GM18867 (cell line): ENCODE measurements at regions not wholly inside any gene's neighbourhood (a gene's known extent, or its start where the extent isn't known, plus 50 kb on each side); places are given as distances from the start of the nearest gene placed in this dataset.

ENCODE experiments used
- ATAC-seq: cut with Tn5 transposase; IDR thresholded peaks from one replicate; pipeline ENCODE4 v1.9.1; 2021; ENCODE audit warnings: mild to moderate bottlenecking, moderate library complexity; ENCODE audit not compliant: unreplicated experiment

GRCh38 chr21:16590641-16591292, 861.0 kb downstream of the USP25 start:
- no peak for ATAC-seq

DNA sequence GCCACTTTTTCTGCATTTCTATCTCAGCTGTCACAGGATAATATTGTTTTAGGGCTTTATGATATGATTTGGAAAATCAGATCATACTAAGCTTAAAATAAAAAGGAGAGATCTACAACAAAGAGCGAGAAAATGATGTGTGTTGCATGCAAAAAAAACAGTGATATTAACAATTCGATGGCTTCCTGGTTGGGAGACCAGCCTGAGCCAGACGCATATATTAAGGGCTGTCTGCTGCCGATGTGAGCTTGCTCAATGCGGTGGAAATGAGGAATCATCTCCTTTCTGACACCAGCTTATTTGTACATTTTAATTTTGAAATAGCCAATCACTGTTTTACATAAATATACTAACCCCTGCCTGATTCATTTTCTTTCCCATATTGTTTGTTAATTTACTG, 862.6 kb downstream of the USP25 start:
- ATAC-seq = no peak

- ATAC-seq = no peak
Measured at GRCh38 chr21:16594191-16594590, 864.4 kb downstream of the USP25 start.

DNA sequence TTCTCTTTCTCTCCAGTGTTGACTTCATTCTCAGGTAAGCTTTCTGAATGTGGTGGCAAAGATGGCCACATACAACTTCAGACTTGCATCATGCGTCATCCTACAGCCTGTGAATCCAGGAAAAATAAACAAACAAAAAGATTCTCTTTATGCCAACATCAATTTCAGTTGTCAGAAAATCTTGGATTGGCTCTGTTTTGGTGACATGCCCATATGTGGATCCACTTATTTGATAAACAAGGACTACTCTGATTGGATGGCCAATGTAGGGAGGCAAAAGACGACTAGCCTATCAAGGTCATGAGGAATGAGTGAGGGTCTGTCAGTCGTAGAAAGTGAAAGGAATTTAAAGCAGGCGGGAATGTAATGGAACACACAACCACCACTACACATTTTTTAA, 866.6 kb downstream of the USP25 start:
- no peak for ATAC-seq

DNA sequence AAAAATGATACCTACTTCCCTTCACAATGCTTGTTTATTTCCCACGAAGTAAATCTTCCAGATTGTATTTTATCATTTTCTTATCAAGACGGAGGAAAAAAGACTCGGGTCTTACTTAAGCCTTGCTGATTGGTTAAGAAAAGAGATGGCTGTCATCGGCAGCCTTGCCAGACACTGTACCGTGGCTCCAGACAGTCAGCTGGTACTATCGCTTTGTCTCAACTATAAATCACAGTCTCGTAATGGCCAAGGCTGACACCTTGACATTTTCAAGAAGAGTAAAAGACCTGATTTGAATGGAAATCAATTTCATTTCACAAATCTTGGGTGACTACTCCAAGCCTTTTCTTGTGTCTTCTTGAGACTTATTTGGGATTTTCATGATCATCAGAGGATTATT, 868.0 kb downstream of the USP25 start:
- ATAC-seq = no peak

DNA sequence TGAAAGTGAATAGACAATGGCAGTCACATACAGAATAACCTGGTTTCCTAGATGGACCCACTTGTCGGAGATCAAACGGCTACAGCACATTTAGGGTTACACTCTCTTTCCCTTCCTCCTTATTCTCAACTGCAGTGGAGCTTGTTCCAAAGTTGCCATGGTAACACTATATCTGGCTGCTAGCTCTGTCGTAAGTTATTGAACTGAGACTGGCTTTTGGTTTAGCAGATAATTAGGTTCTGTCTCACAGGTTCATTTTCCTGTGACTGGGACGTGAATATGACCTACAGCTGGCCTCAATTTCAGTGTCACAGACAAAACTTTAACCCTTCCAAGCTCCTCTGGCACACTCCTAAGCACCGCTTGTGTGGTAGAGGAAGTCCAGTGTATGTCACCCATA, 875.8 kb downstream of the USP25 start:
- ATAC-seq = no peak

GRCh38 chr21:16606271-16606670, 876.5 kb downstream of the USP25 start:
- no peak for ATAC-seq

DNA sequence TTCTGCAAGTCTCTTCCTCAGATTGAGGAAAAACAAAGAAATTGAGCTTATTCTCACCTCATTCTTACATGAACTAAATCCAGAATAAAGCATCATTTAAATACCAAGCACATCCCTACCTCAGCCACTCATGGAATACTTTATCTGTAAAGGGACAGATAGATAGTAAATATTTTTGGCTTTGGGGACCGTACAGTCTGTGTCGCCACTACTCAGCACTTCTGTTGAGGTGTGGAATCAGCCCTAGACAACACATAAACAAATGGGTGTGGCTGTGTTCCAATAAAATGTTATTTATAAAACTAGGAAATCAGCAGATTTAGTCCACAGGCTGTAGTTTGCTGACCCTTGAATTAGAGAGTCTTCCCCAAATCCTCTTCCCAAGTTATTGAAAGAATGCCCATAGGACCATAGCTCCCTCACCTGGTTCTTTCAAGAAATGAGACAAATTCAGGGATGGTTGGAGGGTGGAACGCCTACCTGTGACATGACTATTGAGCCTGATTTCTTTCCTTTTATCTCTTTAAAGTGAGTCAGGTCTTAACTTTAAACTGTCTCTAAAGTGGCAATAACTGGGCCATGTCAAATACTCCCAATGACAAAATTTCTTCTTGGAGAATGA, 878.5 kb downstream of the USP25 start:
- no peak for ATAC-seq

- ATAC-seq = no peak
Measured at GRCh38 chr21:16619281-16619680, 889.5 kb downstream of the USP25 start.

DNA sequence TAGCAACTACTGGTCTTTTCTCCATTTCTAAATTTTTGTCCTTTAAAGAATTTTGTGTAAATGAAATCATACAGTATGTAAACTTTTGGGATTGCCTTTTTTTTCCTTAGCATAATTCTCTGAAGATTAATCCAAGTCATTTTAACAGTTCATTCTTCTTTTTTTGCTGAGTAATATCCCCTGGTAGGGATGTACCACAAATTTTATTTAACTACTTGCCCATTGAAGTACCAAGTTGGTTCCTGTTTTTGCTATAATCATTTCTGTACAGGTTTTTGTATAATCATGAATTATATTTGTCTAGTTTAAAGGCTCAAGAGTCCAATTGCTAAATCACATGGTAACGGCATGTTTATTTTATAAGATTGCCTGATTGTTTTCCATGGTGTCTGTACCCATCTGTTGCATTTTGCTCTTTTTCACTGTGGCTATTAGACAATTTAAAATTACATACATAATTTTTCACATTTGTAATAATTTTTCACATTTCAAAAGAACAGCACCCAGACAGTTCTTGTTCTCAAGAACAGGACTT, 891.1 kb downstream of the USP25 start:
- no peak for ATAC-seq

DNA sequence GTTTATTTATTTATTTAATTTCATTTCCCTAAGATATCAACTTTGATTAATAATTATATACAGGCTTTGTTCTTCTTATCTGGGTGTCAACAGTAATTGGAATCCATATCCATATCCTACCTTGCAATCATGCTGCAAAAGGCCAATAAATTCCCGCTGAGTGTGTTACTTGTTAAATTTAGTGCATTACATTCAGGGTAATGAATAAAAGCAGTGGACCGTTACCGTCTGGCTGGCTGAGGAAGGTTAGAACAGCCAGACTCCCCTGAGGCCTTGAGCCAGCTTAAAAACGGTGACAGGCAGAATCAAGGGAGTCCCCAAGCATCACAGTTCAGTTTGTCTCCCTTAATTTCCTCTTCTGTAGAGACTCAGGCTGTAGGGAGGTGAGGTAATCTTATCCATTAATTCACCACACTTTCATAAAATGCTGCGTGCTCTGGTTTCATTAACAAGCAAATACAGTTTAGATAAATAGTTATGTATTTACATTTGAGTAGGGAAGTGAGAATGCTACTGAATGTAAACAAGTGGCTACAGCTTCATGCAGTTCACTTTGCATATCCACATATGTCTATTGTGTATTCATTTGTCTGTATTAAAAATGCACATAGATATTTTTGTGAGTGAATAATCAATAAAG, 888.2 kb upstream of the CXADR start:
- ATAC-seq = no peak

GRCh38 chr21:16625491-16625890, 887.4 kb upstream of the CXADR start:
- no peak for ATAC-seq

GRCh38 chr21:16633831-16634459, 878.9 kb upstream of the CXADR start:
- ATAC-seq = no peak

DNA sequence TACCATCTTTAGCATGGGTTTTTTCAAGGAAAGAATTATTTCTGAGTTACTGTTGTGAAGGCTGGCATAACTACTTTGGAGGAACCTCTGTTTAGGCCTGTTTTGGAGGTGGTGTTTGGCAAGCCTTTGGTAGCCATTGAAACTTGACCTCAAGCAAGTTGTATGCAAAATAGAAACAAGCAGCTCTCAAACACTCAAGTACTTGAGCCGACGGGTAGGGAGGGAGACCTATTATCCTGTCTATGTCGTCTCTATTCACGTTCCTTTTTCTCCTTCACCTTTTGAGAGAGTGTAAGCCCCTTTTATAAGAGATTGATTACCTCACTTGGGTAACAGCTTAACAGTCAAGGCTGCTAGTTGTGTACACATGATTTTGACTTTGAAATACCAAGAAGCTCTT, 878.3 kb upstream of the CXADR start:
- no peak for ATAC-seq

DNA sequence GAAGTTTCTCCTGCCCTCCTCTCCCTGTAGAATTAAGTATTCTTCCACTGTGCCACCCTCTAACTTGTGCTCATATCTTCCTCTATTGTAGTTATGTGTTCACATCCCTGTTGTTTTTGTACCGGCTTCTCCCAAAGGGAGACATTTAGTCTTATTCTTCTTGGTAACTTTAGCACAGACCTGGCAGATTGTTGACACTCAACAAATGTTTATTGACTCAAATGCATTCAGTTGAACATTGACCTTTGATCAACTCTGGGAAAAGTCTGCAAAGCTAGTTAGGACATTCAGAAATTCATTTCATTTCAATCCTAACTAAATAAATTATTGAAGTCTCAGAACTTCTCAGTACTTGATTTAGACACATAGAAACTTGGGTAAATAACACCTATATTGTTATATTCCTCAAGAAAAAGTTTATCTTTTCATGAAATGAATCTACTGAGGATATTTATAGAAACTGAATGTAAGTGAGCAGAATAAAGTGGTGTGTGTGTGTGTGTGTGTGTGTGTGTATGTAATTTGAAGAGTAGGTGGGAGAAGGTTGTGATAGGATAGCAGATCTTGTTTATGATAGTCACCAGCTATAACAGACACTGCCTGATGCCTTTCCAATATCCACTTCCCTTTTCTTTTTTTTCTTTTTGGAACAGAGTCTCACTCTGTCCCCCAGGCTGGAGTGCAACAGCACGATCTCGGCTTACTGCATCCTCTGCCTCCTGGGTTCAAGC, 872.4 kb upstream of the CXADR start:
- no peak for ATAC-seq

DNA sequence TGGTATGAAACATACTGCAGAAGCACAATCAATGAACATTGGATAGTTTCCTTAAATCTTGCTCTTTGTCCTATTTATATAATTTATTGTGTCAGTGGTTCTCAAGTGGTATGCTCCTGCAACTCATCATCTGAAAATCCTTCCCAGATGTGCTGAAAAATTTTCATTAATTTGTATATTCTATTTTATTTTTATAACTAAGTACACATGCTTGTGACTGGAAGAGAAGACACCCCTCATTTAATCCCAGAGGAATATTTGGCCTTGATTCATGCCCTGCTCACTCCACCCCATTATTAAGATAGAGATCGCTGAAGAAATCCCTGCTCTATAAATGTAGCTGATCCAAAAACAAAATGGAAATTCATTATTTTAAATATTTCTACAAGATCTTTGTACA, 870.5 kb upstream of the CXADR start:
- no peak for ATAC-seq

GRCh38 chr21:16644685-16645084, 868.2 kb upstream of the CXADR start:
- no peak for ATAC-seq

DNA sequence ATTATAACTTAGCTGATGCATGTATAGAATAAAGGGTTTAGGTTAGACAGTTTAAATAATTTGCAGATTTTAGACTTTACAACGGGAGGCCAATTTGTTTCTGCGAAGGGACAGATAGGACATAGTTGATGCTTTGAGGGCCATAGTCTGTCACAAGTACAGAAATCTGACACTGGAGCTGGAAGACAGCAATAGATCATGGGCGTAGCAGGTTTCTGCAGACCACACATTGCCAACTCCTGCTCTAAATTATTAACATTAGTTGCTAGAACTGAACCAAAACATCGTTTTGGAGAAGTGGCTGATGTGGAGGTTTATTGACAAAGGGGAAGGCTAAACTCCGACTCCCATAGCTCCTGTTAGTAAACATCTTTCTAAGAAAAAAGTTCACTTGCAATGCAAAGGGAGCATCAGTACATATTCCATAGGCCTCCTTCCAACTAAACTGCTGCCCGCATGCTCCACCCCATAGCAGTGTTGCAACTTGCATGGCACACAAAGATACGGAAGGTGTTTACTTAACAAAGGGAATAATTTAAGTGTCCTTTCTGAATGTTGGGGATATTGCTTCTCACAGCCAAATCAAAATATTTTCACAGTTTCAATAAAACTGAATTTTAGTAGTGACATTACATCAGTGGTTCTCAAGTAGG, 862.0 kb upstream of the CXADR start:
- no peak for ATAC-seq

DNA sequence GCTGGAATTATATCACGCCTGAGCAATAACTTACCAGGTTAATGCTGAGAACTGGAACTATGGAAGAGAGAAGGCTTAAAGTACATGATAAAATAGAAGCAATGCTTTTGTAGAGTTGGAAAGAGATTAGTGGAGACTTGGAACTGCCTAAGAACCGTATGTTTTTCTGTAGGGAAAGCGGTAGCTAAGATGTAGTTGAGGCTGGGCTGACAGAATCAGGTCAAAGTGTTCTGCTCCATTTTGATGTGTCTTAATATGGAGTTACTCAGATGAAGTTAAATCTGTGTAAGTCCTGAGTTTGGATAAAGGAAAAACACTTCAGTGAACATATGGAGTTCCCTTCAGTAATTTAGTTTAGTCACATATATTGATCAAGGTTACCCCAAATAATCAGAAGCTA, 860.9 kb upstream of the CXADR start:
- no peak for ATAC-seq

DNA sequence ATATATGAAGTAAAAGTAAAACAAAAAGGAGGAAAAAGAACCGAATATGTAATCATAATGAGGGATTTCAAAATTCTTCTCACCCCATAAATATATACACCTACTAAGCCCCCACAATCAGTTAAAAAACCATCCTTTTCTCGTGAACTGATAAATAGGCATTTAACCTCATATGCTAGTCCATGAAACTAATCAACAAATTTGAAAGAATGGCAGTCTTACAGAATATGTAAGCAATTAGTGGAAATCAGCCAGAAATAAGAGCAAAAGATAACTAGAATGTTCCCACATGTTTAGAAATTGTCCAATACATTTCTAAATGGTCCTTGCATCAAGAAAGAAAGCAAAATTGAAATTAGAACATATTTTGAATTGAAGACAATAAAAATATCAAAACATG, 849.4 kb upstream of the CXADR start:
- no peak for ATAC-seq

DNA sequence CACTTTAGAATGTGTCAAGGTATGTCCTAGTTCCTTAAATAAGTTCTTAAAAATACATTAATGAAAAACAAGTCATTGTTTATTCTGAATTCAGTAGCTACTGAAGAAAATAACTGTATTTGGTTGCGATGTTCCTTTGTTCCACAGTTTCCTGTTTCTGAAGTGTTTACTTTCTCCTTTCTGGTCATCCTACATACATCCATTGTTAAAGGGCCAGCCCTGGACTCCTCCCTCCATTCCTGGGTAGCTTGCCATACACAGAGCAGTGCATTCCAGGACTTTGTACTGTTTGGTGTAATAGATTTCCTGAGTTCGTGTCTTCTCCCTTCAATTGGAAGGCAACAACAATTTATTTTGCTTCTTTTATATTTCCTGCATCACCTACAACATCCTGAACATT, 845.4 kb upstream of the CXADR start:
- no peak for ATAC-seq
